Adrenal gland (tissue), 9 donors: ENCODE measurements at regions not wholly inside any gene's neighbourhood (a gene's known extent, or its start where the extent isn't known, plus 50 kb on each side); places are given as distances from the start of the nearest gene placed in this dataset.

Experiments used
- DNase-seq, 7 donors: peaks; one replicate each; pipeline ENCODE4 v3.0.0-alpha.2; 2019 to 2020
- H3K27ac ChIP-seq, 5 donors: fragments of 200-600 bp; sonication (generic) in 4 of 5; 1 replicate in 3 of 5; 2 replicates in 2 of 5; pipeline versions ENCODE4 v1.5.1 to v1.8.0; 2016 to 2020; ENCODE audit warnings: mild to moderate bottlenecking in 1 of 5
- H3K27me3 ChIP-seq: fragments of 200-600 bp; 2 replicates; pipeline ENCODE4 v1.8.0; 2021
- H3K36me3 ChIP-seq, 2 donors: fragments of 200-600 bp; replicated peaks in 1 of 2; 1 replicate in 1 of 2; 2 replicates in 1 of 2; pipeline versions ENCODE4 v1.5.1 to v1.8.0; 2018 to 2022
- H3K4me1 ChIP-seq, 2 donors: fragments of 200-600 bp; replicated peaks in 1 of 2; 1 replicate in 1 of 2; 2 replicates in 1 of 2; pipeline versions ENCODE4 v1.5.1 to v1.8.0; 2018 to 2021
- H3K4me3 ChIP-seq, 4 donors: fragments of 200-600 bp; sonication (generic) in 3 of 4; one replicate each; pipeline ENCODE4 v1.5.1; 2016 to 2018
- H3K9me3 ChIP-seq, 3 donors: fragments of 200-600 bp; sonication (generic) in 1 of 3; replicated peaks in 1 of 3; 1 replicate in 2 of 3; 2 replicates in 1 of 3; pipeline versions ENCODE4 v1.5.1 to v1.8.0; 2016 to 2021
- CTCF ChIP-seq, 6 experiments: fragments of 450-650 bp in 4 of 6; fragments of 200-600 bp in 2 of 6; sonication (generic) in 1 of 6; IDR thresholded peaks; 1 replicate in 5 of 6; 2 replicates in 1 of 6; pipeline versions ENCODE4 v1.5.1 to v1.8.0; 2016 to 2021; ENCODE audit warnings: antibody characterized with exemption in 6 of 6, mild to moderate bottlenecking in 2 of 6, moderate library complexity in 1 of 6
- POLR2A ChIP-seq, 2 donors: fragments of 450-650 bp; IDR thresholded peaks; one replicate each; pipeline ENCODE4 v1.6.1; 2017; ENCODE audit warnings: antibody characterized with exemption in 2 of 2, mild to moderate bottlenecking in 2 of 2, moderate library complexity in 1 of 2
- WGBS, 4 donors: extraction: QIAGEN DNeasy Blood & Tissue Kit in 2 of 4; methylation state at CpG; one replicate each; pipeline versions ENCODE4 v1.1.5 to v1.1.7; 2013 to 2017; 5-methylcytosine and 5-hydroxymethylcytosine counted together
- intact Hi-C, 2 donors: fragments of 100-400 bp; cut with DNase I; formaldehyde crosslinking; loops; one replicate each; pipeline versions ENCODE4 v1.14.1 to v1.15.0; 2022 to 2023
- donor health status: healthy with polysubstance abuse.
- donor health status: Bipolar disorder and iron deficiency.
- donor health status: DM: yes; HTN: yes; CAD: no.
- donor health status: DM: no; HTN: no; CAD: no.
- donor health status: DM: no; HTN: no; CAD: no.

GRCh38 chr16:86960266-86960665, 356.9 kb downstream of the C16orf95 start:
- H3K9me3 ChIP-seq = no peaks in the 10 kb centered on the region
- WGBS, 4 donors = 52 to 73% (median 54%) methylated on average over 10 of the region's 10 CpGs
- intact Hi-C loops = no loop called here
- H3K27ac ChIP-seq = no peak overlapping the region
- H3K4me3 ChIP-seq = no peak overlapping the region
- H3K27me3 ChIP-seq = no peaks in the 10 kb centered on the region
- DNase-seq = no peak
- H3K36me3 ChIP-seq = no peaks in the 10 kb centered on the region
- no peaks in the 10 kb centered on the region for H3K4me1 ChIP-seq
- TF ChIP-seq CTCF (IDR thresholded peaks at IDR 0.05) (no peak), POLR2A (IDR thresholded peaks at IDR 0.05) (no peak)

- no peak for DNase-seq
- no peaks in the 10 kb centered on the region for H3K36me3 ChIP-seq
- no peaks in the 10 kb centered on the region for H3K9me3 ChIP-seq
- no peaks in the 10 kb centered on the region for H3K4me1 ChIP-seq
- 42 to 59% (median 44%) methylated on average over 7 to 17 of the region's 17 CpGs for WGBS, 4 donors
- no peak overlapping the region for H3K27ac ChIP-seq
- H3K4me3 ChIP-seq = no peak overlapping the region
- intact Hi-C loops = no loop called here
- TF ChIP-seq CTCF (IDR thresholded peaks at IDR 0.05) = no peak
- no peak for TF ChIP-seq POLR2A (IDR thresholded peaks at IDR 0.05)
- H3K27me3 ChIP-seq = no peaks in the 10 kb centered on the region
Measured at GRCh38 chr16:86961171-86961601, 356.0 kb downstream of the C16orf95 start.

GRCh38 chr16:86962259-86962658, 354.9 kb downstream of the C16orf95 start:
- H3K4me1 ChIP-seq = no peaks in the 10 kb centered on the region
- no peak overlapping the region for H3K27ac ChIP-seq
- DNase-seq = no peak
- TF ChIP-seq CTCF (IDR thresholded peaks at IDR 0.05) = no peak
- no peak for TF ChIP-seq POLR2A (IDR thresholded peaks at IDR 0.05)
- WGBS, 4 donors = 59 to 65% (median 60%) methylated on average over 7 of the region's 7 CpGs
- no peak overlapping the region for H3K4me3 ChIP-seq
- intact Hi-C loops = no loop called here
- no peaks in the 10 kb centered on the region for H3K36me3 ChIP-seq
- H3K9me3 ChIP-seq = no peaks in the 10 kb centered on the region
- no peaks in the 10 kb centered on the region for H3K27me3 ChIP-seq

DNA sequence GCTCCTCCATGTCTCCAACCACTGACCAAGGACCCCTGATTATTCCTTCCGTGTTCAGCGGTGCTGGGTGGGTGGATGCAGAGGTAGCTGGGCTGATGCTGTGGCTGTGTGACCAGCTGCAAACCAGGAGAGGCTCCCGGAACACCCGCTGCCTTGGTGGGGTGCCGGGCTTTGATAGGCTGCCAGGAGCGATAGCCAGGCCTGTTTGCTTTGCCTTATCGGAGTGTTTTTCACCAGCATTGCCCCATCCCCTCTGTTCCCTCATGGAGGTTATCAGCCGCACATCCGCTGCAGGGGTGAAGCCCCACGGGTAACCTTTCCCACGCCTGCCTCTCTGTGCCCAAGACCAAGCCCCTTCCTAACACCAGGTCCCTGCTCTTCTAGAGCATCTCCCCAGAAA, 354.3 kb downstream of the C16orf95 start:
- intact Hi-C loops = no loop called here
- Histone ChIP-seq H3K36me3 (no peaks in the 10 kb centered on the region), H3K4me3 (no peak overlapping the region), H3K27ac (no peak overlapping the region), H3K9me3 (no peaks in the 10 kb centered on the region), H3K4me1 (no peaks in the 10 kb centered on the region), H3K27me3 (no peaks in the 10 kb centered on the region)
- no peak for DNase-seq
- TF ChIP-seq POLR2A (IDR thresholded peaks at IDR 0.05) (no peak), CTCF (IDR thresholded peaks at IDR 0.05) (no peak)
- WGBS, 4 donors = 82 to 92% (median 85%) methylated on average over 11 of the region's 11 CpGs
